GM20000 (cell line): ENCODE measurements at regions not wholly inside any gene's neighbourhood (a gene's known extent, or its start where the extent isn't known, plus 50 kb on each side); places are given as distances from the start of the nearest gene placed in this dataset.

ENCODE experiments used
- DNase-seq: peaks from one replicate; pipeline ENCODE4 v3.0.0; 2012; ENCODE audit warnings: low spot score
- TF ChIP-seq, protein P1 (sequence below): IDR thresholded peaks from 2 replicates; pipeline ENCODE4 v1.5.1; 2012; ENCODE audit warnings: mild to moderate bottlenecking, control low read depth; ENCODE audit errors: extremely low read depth, missing control alignments

DNA sequence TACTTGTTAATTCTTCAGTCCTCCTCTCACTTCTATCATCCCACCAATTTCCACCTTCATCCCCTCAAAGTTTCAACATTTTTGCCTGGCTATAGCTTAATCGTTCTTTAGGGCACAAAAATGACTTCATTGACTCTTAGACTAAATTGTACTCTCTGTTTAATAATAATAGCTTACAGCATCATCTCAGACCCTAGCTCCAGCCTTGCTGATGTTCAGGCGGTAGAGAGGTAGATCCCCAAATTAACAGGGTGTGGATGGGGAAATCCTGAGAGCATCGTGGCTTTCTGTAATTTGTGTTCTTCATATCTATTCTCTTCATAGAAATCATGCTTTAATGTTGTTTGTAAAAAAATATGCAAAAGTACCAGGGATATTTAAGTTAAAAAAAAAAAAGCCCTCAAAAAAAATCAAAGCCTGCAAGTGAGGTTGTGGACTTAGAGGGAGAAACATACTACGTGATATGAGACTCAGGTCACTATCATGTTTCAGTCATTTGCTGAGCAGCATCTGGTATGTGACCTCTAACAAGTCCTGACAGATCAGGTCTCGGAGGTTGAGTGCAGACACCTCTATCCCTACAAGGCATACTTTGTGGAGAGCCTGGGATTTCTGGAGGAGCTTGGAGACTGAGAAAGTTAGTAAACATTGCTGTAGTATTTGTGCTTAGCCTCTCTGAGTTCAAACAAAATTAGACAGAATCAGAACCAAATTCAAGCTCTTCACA, 1063.3 kb upstream of the CITED2 start:
- TF ChIP-seq, protein P1, sequence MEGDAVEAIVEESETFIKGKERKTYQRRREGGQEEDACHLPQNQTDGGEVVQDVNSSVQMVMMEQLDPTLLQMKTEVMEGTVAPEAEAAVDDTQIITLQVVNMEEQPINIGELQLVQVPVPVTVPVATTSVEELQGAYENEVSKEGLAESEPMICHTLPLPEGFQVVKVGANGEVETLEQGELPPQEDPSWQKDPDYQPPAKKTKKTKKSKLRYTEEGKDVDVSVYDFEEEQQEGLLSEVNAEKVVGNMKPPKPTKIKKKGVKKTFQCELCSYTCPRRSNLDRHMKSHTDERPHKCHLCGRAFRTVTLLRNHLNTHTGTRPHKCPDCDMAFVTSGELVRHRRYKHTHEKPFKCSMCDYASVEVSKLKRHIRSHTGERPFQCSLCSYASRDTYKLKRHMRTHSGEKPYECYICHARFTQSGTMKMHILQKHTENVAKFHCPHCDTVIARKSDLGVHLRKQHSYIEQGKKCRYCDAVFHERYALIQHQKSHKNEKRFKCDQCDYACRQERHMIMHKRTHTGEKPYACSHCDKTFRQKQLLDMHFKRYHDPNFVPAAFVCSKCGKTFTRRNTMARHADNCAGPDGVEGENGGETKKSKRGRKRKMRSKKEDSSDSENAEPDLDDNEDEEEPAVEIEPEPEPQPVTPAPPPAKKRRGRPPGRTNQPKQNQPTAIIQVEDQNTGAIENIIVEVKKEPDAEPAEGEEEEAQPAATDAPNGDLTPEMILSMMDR = no peak
- no peak for DNase-seq

DNA sequence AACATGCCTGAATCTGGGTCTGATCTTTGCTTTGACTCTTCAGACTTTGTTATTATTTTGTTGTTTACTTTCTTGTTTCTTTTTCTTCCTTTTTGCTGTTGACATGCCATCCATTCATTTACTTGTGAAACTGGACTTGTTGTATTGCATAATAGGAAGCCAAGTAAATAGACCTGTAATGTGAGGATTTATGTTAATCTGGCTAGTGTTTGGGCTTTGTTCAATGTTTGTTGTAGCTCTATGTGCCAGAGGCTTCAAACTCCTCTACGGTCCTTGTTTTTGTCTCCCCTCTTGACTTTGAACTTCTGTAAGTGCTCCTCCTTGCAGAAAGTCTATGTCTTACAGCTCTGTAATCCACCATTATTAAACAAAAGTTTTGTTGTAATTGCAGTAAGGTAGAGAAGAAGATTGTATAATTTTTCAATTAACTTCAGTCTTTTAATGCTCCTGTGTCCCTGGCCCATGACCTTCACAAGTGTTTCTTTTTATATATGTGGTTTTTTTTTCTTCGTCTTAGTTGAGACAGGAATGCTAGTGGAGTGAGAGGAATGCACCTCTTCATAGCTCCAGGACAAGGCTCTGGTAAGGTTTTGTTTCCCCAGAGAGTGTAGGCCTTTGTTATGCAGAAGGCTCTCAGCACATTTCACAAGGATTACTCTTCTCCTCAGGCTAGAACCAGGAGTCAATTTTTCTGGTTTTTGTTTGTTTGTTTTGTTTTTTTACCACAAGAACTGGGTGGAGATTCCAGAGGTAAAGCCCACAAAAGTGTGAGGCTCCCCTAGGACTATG, 1061.8 kb upstream of the CITED2 start:
- TF ChIP-seq, protein P1 = no peak
- DNase-seq = no peak

DNA sequence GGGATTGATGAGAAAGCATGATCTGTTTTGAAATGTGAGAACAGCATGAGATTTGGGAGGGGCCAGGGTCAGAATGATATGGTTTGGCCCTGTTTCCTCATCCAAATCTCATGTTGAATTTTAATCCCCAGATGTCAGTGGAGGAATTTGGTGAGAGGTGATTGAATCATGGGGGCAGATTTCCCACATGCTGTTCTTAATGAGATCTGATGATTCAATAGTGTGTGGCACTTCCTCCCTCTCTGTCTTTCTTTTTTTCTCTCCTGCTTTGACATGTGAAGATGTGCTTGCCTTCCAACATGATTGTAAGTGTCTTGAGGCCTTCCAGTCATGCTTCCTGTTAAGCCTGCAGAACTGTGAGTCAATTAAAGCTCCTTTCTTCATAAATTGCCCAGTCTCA, 1060.3 kb upstream of the CITED2 start:
- no peak for DNase-seq
- TF ChIP-seq, protein P1 = no peak

DNA sequence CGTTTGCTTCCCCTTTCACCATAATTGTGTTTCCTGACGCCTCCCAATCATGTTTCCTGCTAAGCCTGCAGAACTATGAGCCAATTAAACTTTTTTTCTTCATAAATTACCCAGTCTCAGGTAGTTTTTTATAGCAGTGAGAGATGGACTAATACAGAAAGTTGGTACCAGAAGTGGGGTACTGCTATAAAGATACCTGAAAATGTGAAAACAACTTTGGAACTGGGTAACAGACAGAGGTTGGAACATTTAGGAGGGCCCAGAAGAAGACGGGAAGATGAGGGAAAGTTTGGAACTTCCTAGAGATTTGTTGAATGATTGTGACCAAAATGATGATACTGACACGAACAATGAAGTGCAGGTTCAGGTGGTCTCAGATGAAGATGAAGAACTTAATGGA, 1058.6 kb upstream of the CITED2 start:
- TF ChIP-seq, protein P1 = no peak
- DNase-seq = no peak

DNA sequence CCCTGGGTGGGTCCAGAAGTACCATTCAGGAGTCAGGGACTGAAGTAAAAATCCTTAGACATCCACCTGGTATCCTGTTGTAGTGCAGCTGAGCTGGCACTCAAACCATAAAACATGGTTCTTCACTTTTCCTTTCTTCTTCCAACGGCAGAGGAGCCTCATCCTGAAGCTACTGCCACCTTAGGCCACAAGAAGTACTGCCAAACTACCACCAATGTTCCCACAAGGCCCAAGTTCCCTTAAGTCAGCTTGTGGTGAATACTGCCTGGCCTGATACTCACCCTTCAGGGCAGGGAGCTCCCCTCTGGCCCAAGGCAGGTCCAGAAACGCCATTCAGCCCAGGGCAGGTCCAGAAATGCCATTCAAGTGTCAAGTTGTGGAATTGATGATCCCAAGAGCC, 1053.4 kb upstream of the CITED2 start:
- no peak for DNase-seq
- TF ChIP-seq, protein P1 = no peak

DNA sequence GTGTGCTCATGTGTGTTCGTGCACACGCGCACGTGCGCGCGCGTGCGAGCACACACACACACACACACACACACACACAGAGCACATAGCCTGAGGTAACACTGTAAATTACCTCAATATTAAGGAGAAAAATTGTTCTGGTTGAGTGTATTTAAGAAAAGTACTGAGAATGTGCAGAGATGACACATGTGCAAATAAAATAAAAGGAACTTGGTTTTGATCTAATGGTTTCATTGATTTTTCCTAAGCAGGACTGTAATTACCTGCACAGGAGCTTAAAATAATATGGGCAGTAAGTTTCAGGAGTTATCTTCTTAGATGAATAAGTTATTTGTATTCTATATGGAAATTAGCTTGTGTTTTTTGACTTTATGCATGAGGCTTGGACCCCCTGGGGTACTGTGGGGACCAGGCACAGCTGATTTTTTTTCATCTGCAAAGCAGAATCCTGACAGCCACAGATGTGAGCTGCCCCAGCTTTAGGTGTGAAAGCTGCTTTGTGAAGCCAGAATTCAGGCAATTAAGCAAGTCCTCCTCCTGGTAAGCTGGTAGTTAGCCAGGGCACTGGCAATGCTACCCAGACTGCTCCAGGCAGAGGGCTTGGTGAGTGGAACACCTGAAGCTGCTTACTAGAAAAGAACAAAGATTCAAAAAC, 1040.6 kb upstream of the CITED2 start:
- no peak for DNase-seq
- TF ChIP-seq, protein P1 = no peak

DNA sequence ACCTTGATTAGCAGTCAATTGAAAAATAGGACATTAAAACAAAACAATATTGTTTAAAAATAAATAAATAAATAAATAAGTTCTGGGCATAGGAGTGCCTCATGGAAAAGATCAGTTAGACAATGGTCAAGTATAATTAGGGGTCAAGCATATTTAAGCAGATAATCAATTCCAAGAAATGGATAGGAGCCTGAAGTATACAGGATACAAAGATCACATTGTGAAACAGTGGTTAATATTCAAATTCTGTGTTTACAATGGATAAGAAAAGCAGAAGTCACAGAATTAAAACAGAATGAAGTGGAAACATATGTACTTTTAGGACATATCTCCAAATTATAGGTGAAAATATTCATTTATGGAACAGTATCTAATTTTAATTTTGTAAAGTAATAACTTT, 1028.6 kb upstream of the CITED2 start:
- TF ChIP-seq, protein P1 = no peak
- no peak for DNase-seq
